Ovary (tissue), 7 donors: ENCODE measurements at regions not wholly inside any gene's neighbourhood (a gene's known extent, or its start where the extent isn't known, plus 50 kb on each side); places are given as distances from the start of the nearest gene placed in this dataset.

Experiments
- DNase-seq, 5 donors: peaks; one replicate each; pipeline ENCODE4 v3.0.0-alpha.2; 2019 to 2020
- H3K27ac ChIP-seq, 2 donors: fragments of 200-600 bp; one replicate each; pipeline versions ENCODE4 v1.5.1 to v1.8.0; 2019 to 2022
- H3K27me3 ChIP-seq: fragments of 200-600 bp; one replicate; pipeline ENCODE4 v1.8.0; 2022
- H3K36me3 ChIP-seq: fragments of 200-600 bp; sonication (generic); one replicate; pipeline ENCODE4 v1.5.1; 2019
- H3K4me1 ChIP-seq: one replicate; pipeline ENCODE4 v1.8.1; 2013; ENCODE audit warnings: mild to moderate bottlenecking, moderate library complexity; ENCODE audit not compliant: insufficient read depth
- H3K4me3 ChIP-seq: fragments of 200-600 bp; sonication (generic); one replicate; pipeline ENCODE4 v1.5.1; 2017
- H3K9me3 ChIP-seq, 2 donors: fragments of 200-600 bp in 1 of 2; sonication (generic) in 1 of 2; one replicate each; pipeline versions ENCODE4 v1.5.1 to v1.8.1; 2013 to 2019; ENCODE audit warnings: mild to moderate bottlenecking in 1 of 2, moderate library complexity in 1 of 2
- EP300 ChIP-seq: sonication (generic); formaldehyde crosslinking; IDR thresholded peaks from one replicate; pipeline ENCODE4 v1.6.1; 2017; ENCODE audit warnings: antibody characterized with exemption
- POLR2A ChIP-seq: fragments of 450-650 bp; IDR thresholded peaks from one replicate; pipeline ENCODE4 v1.6.1; 2017; ENCODE audit warnings: antibody characterized with exemption, mild to moderate bottlenecking, moderate library complexity
- WGBS, 3 donors: extraction: QIAGEN DNeasy Blood & Tissue Kit in 1 of 3; methylation state at CpG; one replicate each; pipeline versions ENCODE4 v1.1.5 to v1.1.7; 2013 to 2017; 5-methylcytosine and 5-hydroxymethylcytosine counted together
- intact Hi-C, 4 donors: fragments of 100-400 bp; cut with DNase I; formaldehyde crosslinking; loops; one replicate each; pipeline versions ENCODE4 v1.11.0 to v1.15.1; 2022 to 2023
- TF ChIP-seq, protein P1 (sequence below), 3 donors: fragments of 450-650 bp in 2 of 3; fragments of 200-600 bp in 1 of 3; IDR thresholded peaks; one replicate each; pipeline versions ENCODE4 v1.5.1 to v1.8.0; 2016 to 2022; ENCODE audit warnings: antibody characterized with exemption in 3 of 3, mild to moderate bottlenecking in 1 of 3
- donor health status: DM: no; HTN: no; CAD: no; lungs with moderate emphysema.
- donor health status: DM: no; HTN: no; CAD: no.
- donor health status: Bipolar disorder and iron deficiency.
- donor health status: DM: no; HTN: no; CAD: no.
- donor health status: DM: yes; HTN: yes; CAD: no.

DNA sequence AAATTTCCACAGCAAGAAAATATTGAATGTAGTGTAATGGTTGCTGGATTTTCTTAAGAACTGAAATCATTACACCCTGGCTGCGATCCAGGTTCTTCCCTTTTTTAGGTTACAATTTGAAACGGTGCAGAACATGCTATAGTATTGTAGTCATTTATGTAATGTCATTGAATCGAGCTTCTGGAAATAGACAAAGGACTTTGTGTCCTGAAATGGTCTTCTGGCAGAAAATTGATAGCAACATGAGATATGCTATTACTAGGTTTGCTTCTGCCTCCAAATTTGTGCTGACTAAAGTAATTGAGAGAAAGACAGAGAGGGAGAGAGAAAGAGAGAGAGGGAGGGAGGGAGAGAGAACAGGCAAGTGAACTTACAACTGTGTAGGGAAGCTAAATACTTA is 146.2 kb upstream of the NFIA start:
- Histone ChIP-seq H3K27me3 (no peaks in the 10 kb centered on the region), H3K4me1 (no peaks in the 10 kb centered on the region), H3K36me3 (no peaks in the 10 kb centered on the region), H3K27ac (no peak overlapping the region), H3K9me3 (no peaks in the 10 kb centered on the region), H3K4me3 (no peak overlapping the region)
- no peak for TF ChIP-seq POLR2A
- TF ChIP-seq, protein P1, sequence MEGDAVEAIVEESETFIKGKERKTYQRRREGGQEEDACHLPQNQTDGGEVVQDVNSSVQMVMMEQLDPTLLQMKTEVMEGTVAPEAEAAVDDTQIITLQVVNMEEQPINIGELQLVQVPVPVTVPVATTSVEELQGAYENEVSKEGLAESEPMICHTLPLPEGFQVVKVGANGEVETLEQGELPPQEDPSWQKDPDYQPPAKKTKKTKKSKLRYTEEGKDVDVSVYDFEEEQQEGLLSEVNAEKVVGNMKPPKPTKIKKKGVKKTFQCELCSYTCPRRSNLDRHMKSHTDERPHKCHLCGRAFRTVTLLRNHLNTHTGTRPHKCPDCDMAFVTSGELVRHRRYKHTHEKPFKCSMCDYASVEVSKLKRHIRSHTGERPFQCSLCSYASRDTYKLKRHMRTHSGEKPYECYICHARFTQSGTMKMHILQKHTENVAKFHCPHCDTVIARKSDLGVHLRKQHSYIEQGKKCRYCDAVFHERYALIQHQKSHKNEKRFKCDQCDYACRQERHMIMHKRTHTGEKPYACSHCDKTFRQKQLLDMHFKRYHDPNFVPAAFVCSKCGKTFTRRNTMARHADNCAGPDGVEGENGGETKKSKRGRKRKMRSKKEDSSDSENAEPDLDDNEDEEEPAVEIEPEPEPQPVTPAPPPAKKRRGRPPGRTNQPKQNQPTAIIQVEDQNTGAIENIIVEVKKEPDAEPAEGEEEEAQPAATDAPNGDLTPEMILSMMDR (IDR thresholded peaks at IDR 0.05): no peak
- no peak for TF ChIP-seq EP300
- intact Hi-C loops: no loop called here
- no peak for DNase-seq
- WGBS, 3 donors: 14 to 18% (median 17%) methylated on average over 3 of the region's 3 CpGs

DNA sequence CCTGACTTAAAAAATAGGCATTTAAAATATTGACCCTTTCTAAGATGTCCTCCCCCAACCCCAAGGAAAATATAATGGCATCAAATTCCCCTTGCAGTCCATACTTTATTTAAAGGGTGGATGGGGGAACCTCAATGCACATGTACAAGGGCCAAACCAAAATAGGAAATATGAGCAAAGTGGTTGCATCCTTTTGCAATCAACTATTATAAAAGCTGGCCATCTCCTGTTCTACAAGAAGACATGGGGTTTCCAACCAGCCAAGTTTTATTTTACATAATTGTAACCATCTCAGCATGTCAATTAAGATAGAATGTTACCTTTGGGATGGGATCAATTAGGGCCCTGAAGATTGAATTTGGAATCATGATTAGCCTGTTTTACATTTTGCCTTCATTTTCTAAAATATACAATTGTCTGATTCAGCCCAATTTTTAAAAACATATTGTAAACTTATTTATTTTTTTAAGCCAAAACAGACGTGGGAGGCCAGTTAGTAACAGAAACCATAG is 146.7 kb upstream of the NFIA start:
- H3K27me3 ChIP-seq: no peaks in the 10 kb centered on the region
- no peaks in the 10 kb centered on the region for H3K9me3 ChIP-seq
- DNase-seq: no peak
- intact Hi-C loops: no loop called here
- H3K4me3 ChIP-seq: no peak overlapping the region
- TF ChIP-seq POLR2A (no peak), EP300 (no peak)
- TF ChIP-seq, protein P1 (IDR thresholded peaks at IDR 0.05): no peak
- no peaks in the 10 kb centered on the region for H3K4me1 ChIP-seq
- H3K27ac ChIP-seq: no peak overlapping the region
- WGBS, 3 donors: 13 to 25% (median 20%) methylated on average over 1 of the region's 1 CpG
- H3K36me3 ChIP-seq: no peaks in the 10 kb centered on the region

DNA sequence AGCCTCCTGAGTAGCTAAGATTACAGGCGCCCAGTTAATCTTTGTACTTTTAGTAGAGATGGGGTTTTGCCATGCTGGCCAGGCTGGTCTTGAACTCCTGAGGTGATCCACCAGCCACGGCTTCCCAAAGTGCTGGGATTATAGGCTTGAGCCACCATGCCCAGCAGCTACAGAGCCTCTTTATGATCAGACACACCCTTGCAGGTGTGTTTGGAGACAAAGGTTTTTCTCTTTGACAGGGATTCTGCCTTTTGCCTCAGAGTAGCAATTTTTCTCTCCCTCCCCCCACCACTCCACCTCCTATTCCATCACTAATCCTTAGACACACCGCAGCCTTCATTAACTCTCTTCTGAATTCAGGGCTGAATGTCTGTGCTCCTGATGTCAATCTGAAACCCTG is 152.2 kb upstream of the NFIA start:
- Histone ChIP-seq H3K36me3 (no peaks in the 10 kb centered on the region), H3K4me3 (no peak overlapping the region), H3K4me1 (peaks cover 4% of the 10 kb centered on the region), H3K9me3 (no peaks in the 10 kb centered on the region), H3K27me3 (no peaks in the 10 kb centered on the region), H3K27ac (no peak overlapping the region)
- TF ChIP-seq, protein P1 (IDR thresholded peaks at IDR 0.05): no peak
- TF ChIP-seq EP300: no peak
- WGBS, 3 donors: 94 to 98% (median 96%) methylated on average over 3 of the region's 3 CpGs
- no peak for DNase-seq
- intact Hi-C loops: no loop called here

DNA sequence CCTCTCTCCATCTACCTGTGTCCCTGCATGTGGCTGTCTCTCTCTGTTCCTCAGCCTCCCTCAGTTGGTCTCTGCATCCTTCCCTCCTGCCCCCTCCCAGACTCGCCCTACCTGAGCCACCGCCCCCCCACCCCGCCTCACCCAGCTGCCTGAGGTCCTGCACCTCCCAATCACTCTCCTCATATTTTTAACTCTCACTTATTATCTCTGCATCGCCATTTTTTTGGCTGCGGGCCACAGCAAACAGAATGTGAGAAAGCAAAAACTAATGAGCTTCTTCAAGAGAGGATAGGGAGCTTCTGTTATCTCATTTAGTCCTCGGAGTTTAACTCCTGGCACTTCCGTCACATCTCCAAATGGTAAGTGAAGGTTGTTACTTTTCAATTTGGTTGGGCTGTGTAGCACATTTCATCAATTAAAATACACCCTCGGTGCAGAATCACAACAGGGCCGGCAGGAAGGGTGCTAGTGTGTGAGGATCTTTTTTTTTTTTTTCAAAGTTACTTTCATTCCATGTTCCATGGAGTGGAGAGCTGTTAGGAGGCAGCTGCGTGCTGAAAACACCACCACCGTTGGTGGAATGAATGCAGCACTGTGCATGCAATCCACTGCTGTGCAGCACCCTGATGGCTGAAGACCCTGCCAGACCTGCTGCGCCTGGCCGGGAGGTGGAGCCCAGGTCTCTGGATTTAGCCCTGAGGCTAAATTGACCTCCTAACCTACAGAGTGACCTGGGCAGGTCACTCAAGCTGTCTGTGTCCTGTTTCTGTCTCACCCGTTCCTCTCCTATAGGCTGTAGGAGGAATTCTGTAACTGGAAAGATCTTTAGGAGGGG is 157.2 kb upstream of the NFIA start:
- no peak overlapping the region for H3K4me3 ChIP-seq
- no peaks in the 10 kb centered on the region for H3K9me3 ChIP-seq
- peaks cover 9% of the 10 kb centered on the region for H3K4me1 ChIP-seq
- H3K36me3 ChIP-seq: no peaks in the 10 kb centered on the region
- intact Hi-C loops: no loop called here
- no peak overlapping the region for H3K27ac ChIP-seq
- peak in 1 of 5 donors; percentile 47 for DNase-seq
- no peaks in the 10 kb centered on the region for H3K27me3 ChIP-seq
- WGBS, 3 donors: 28 to 31% (median 29%) methylated on average over 14 of the region's 14 CpGs
- TF ChIP-seq, protein P1 (IDR thresholded peaks at IDR 0.05): no peak
- TF ChIP-seq POLR2A: no peak
- TF ChIP-seq EP300: no peak
